Right renal cortex interstitium (tissue), 3 donors: ENCODE measurements at regions not wholly inside any gene's neighbourhood (a gene's known extent, or its start where the extent isn't known, plus 50 kb on each side); places are given as distances from the start of the nearest gene placed in this dataset.

ENCODE experiments used
- DNase-seq, 3 donors: peaks; one replicate each; pipeline ENCODE4 v3.0.0-alpha.2; 2013; ENCODE audit warnings: low read depth in 3 of 3, low spot score in 2 of 3

DNA sequence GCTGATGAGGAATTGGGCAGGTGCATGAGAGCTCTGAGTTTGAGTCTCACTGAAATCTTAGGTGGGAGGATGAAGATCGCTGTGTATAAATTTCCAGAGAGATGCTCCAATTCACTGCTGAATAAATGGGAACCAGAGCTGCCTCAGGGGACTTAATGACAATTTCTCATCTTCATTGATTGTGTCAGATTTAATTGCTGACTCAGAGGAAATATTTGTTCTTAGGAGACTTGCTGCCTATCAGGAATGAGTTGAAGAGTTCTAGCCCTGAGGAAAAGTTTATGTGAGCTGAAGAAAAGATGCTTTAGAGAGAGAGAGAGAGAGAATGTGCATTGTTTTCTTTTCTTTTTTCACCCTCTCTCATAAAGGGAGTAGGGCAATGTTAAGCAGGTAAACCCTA, 827.5 kb upstream of the WWC1 start:
- DNase-seq = no peak

DNA sequence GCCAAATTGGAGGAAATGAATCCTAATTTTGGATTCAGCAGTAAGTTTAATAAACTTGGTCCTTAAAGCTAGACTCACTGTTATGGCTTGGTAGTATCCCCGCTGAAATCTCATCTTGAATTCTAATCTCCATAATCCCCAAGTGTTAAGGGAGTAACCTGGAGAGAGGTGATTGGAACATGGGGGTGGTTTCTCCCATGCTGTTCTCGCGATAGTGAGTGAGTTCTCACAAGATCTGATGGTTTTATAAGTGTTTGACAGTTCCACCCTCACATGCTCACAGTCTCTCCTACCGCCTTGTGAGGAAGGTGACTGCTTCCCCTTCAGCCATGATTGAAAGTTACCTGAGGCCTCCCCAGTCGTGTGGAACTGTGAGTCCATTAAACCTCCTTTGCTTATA, 824.5 kb upstream of the WWC1 start:
- DNase-seq = no peak

DNA sequence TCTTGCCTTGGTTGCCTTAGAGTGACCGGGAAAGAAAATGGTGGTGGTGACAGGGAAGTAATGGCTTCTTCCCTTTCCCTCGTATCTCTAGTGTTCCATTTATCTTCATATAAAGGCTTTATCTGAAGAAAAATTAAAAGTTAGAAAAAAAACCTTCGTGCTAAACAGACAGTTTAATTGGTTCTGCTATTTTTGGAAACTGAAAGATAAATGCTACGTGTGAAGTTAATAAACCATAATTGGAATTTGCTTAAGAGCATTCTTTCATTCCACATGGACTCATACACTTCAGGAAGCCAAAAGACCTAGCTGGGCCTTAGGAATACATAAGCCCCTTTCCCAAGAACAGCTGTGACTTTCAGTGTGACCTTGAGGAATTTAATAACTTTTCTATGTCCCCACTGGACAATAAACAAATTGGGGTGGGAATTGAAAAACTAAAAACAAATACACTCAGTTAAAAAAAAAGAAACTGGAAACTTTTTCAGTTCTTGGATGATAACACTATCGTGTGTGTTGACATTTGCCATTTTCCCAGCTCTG, 818.8 kb upstream of the WWC1 start:
- no peak for DNase-seq

DNA sequence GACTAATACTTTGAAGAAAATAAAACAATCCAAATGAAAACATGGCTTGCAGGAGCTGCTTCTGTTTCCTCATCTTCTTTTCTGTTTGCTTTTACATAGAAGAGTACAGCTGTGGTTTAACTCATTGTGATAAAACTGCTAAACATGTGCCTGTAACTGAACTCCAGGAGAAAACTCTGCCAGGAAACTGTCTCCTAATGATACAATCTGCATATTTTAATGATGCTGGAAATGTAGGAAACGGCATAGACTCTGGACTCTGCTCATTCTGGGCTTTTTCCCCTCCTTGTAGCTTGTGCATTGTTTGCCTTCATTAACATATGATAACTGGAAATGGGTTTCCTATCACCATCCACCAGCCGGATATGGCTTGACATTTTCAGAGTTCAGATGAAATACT, 813.3 kb upstream of the WWC1 start:
- DNase-seq = no peak

DNA sequence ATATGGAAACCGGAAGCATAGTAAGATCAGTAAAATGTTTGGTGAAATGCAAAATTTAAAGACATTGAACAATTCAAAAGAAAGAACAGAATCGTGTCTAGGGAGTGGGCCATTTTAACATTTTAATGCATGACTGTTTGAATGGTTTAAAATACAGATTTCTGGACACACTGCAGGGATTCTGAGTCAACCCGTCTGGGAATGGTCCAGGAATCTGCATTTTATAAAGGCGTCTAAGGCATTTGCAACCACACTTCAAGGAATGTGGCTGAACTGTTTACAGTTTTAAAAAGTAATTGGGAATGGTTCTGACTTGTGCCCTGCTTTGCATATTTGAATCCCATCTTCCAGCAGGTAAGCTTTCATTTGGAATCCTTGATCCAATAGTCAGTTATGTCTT, 811.7 kb upstream of the WWC1 start:
- DNase-seq = no peak

DNA sequence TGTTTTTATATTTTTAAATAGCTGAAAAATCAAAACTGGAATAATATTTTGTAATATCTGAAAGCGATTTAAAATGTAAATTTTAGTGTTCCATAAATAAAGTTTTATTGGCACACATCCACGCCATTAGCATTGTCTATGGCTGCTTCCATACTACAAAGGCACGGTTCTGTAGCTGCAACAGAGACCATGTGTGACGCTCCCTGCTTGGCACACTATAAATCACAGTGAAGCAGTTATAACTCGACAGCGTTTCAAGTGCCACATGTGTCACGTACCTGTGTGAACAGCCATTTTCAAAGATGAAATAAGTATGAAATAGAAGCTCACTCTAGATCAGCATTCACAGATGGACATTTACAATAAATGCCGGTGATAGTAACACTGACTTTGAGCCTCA, 810.1 kb upstream of the WWC1 start:
- DNase-seq = no peak

DNA sequence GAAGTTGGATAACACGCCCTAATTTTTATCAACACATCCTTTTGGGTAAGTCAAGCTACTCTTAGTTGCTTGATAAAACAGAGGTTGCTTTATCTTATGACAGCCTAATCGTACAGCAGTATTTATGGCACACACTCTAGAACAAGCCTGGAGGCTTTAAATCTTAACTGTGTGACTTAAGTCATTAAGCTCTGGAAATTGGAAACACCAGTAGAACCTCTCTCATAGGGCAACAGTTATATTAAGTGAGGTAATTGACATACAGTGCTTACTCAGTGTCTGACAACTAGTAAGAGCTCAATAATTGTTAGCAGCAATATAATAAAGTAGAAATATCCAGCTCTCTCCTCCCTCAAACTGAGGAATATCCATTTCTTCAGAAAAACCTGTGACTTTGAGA, 808.9 kb upstream of the WWC1 start:
- no peak for DNase-seq

DNA sequence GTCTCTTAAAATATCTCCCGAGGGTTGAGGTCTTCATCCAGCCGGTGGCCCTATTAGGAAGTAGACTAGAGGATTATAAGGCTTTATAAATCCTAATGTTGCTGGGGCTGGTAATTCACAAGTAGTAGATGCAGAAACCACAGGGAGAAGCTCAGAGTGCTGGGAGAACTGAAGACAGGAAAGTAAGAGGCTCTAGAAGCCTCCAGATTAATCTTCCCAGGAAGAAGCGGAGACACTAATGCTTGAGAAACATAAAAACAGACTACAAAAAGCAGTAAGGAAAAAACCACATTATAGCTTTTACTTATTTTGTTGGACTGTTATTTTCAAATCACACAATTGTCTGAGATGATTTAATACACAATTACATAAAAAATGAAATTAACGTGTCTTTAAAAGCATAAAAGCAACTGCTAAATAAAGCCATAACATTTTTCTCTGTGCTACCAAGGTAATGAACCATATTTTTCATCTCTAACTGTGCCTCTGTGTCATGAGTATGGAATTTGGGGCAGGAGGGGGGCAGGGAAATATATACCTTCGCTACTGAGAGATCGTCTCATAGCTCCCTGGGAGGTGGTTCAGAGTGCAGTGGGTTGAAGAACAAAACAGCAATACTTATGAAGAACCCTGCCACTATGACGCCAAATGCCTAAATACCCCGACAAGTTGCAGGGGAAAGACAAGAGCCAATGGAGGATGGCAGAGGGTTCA, 806.2 kb upstream of the WWC1 start:
- DNase-seq = no peak

DNA sequence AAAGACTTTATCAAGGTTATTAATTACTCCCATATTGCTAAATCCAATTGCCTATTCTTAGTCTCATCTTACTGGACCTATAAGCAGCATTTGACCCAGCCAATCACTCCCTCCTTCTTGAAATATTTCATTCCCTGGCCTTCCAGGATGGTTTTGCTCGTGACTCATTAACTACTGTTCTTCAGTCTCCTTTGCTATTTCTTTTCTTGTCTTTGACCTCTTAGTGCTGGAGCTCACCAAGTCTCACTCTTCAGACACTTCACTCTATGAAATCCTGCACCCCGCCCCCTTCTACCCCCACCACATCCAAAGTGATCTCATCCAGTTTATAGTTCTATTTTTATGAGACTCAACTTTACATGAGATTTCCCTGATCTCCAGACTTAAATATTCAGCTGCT, 803.1 kb upstream of the WWC1 start:
- DNase-seq = no peak

DNA sequence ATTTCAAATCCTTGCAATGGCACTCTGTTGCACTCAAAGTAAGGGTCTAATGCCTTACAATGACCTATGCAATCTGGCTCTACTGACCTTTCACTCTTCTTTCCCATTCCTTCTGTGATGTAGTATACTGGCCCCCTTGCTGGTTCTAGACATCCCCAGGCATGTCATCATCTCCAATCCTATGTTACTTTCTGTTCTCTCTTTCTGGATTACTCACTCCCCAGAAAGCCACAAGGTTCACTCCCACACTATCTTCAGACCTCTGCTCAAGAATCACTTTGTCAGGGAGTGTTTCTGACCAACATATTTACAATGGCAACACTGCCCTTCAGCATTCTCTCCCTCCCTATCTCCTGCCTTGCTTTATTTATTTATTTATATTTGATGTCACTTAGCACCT, 802.2 kb upstream of the WWC1 start:
- no peak for DNase-seq

DNA sequence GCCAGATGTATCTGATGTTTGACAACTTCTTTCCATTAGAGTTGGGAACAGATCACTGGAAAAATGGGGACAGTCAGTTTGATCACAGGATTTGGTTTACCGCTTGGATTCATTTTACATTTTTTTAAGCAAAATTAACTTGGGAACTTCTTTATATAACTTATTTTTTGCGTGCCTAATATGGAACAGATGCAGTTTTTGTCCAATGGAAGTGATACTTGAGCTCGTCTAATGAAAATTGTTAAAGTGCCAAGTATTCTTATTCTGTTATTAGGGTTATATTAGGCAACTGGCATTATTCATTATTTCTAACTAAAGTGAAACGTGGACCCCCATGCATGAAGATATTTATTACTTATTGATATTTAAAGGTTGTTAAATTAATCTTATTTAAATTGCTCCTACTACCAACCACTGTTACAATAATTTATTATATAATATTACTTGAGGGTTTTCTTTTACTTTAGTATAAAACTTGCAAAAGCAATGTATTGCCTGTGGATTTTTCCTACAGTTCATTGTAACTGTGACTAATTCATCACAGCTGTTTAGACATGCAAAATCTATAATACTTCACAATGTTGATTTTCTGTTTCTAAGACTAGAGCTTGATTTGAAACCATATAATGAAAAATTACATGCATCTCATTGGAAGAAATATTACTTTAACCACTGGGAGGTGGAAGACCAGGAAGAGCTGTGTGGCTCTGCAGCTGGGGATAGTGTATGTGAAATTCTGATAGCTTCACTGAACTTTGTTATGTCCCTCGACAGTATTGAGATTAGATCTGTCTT, 787.3 kb upstream of the WWC1 start:
- no peak for DNase-seq

DNA sequence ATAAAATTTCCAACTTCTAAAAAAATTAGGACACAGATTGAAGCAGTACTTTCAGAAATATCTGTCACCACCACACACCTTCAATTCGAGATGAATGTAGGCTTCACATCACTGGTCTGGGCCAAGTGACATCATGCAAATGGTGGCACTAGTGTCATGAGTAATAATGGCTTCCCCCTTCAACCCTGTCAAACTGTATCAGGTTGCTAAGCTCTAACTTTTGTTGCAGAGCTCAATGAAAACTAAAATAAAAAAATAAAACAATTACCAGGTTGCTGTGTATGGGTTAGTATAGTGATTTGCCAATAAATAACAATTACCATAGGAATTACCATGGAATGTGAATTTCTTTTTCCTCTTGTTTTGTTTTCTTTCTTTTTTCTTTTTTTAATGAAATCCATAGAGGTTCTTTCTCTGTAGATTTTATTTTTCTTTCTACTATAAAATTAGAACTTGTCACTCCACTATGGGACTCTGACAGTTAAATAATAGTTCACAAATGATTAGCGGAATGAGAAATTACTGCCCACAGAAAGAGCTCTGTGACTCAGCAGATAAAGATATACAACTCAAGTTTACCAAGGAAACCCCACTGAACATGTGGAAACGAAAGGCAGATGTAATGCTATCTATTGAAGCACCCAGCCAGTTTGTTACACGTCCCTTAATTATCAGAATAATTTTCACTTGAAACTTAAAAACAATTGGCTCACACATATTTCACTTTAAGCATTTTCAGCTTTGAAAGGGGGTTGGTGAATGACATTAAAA, 783.8 kb upstream of the WWC1 start:
- no peak for DNase-seq

DNA sequence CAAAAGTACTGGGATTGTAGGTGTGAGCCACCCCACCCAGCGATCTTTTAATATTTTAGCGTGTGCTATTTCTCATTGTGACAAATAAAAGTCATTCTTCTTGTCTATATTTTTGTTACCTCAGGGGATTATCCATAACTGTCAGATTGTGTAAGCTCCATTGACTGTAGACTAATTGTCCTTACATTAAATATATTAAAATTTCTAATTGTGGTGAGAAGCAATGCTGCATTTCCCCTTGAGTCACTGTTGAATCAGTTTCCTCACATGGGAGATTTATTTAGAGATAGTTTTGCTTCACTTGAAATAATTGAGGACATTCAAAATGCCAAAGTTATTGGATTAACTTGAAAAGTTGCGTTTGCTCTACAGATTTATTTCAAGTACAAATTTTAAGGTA, 782.4 kb upstream of the WWC1 start:
- DNase-seq = no peak

DNA sequence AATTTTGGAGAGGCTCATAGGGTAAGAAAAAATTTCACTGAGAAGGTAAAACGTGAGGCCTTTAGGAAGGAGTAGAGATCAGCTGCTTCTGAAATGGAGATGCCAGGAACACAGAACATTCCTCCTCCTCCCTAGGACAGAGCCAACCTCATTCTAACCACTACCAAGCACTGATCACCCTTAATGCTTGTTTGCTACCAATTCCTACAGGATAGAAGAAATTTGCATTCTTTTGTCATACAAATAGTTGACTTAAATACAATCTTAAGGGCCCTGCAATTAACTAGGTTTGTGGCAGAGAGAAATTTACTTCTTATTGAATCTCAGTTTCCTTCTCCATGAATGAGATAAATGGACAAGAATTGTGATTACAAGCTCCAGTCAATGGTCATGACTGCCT, 780.2 kb upstream of the WWC1 start:
- DNase-seq = no peak

DNA sequence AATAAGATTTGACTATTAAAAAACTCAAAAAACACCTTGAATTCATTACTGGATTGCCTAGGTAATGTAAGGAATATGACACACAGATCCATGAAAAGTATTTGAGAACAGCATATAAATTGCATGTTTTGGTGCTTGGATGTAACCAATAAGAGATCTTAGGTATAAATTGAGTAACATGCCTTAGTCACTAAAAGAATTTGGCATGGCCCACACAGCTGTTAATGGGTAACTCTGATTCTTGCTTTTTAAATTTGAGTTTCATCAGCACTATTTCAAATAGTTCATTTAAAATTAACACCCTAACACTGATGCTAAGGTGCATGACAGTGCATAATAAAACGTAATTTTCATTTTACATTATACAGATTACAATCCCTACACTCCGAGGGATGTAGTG, 779.3 kb upstream of the WWC1 start:
- no peak for DNase-seq

DNA sequence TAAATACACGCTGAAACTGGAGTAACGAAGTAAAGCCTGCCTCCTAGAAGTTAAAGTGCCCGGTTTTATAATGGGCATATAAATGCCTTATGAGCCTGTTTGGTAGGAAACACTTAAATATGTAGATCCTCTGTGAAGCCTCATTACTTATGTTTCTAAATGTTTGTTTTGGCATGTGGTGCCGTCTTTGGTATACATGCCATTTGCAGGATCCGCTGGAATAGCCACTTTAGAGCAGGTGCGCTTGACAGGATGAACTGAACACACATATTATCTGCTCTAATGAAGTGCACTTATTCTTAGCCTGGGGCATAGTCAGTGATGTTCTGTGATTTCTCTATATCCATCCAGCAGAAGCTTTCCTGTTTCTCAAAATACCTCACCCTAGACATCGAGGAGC, 778.1 kb upstream of the WWC1 start:
- DNase-seq = no peak

DNA sequence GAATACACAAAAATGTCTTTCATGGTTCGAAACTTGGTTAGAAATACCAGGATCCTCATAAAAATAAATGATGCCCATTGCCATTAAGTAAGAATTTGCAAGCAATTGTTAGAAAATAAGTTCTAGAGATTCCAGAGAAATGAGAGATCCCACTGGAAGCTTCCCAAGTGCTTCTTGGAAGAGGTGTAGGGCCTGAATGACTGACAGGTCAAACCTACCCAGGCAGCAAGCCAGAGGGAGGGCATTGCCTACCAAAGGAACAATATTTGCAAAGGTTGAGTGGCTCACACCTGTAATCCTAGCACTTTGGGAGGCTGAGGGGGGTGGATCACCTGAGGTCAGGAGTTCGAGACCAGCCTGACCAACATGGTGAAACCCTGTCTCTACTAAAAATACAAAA, 777.0 kb upstream of the WWC1 start:
- no peak for DNase-seq

DNA sequence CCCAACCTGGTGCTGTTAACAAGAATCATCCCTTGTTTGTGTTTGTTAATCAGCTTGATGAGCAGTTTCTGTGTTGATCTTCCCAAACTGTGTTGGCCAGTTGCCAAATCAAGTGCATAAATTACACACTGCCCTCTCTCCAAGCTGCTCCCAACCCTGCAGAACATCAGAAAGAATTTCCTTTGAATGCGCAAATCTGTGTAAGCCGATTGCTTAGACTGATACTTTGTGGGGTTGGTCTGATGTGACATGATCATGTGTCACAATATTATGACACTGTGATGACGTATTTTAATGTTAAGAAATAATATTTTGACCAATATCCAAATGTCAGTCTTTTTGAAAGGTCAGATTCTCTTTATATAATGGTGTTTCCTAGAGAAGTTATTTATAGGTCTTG, 766.4 kb upstream of the WWC1 start:
- no peak for DNase-seq

DNA sequence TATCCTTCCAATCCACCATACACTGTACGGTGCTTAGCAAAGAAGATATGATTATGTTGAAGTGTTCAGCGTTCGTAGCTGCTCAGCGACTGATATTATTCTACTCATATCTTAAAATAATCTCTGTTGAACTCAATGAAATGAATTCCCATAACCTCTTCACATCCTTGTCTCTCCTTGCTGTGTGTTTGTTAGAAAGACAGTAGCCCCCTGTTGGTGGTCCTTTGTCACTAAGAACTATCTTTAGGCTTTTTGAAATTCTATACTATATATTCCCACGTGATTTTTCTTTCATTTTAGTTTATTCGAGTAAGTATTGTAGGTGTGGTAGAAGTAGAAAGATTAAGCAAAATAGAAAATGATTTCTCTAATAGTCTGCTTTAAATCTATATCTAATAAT, 762.8 kb upstream of the WWC1 start:
- no peak for DNase-seq

DNA sequence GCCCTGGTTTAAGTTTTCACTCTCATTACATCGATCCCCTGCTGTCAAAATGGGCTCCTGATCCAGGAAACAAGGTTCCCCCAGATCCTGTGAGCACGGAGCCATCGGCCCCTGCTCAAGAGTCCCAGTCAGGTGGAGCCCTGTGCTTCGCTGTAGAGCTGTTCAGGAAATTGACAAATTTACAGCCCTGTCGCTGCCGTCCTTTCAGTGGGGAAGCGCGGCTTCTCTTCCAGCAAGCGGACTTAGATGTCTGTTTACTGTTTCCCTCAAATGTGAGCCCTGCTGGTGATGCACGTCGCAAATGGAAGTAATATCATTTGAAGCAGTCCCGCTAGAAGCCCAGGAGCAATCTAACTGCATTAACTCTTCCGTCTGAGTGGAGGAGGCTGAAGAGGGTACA, 760.9 kb upstream of the WWC1 start:
- peak in 1 of 3 donors; percentile 3 for DNase-seq
